K562 (cell line): ENCODE measurements at regions not wholly inside any gene's neighbourhood (a gene's known extent, or its start where the extent isn't known, plus 50 kb on each side); places are given as distances from the start of the nearest gene placed in this dataset.
A peak's percentile ranks its signal among the peaks of the same experiment; 100 is the strongest.

Source experiments
- CAMTA2 ChIP-seq: fragments of 250-450 bp; sonication (Bioruptor Pico); conservative IDR thresholded peaks from 2 replicates; pipeline ENCODE4 v1.5.1; 2022
- DIDO1 ChIP-seq: fragments of 450-650 bp; IDR thresholded peaks from 2 replicates; pipeline ENCODE4 v1.6.1; 2016; ENCODE audit warnings: low read depth, missing biosample characterization, missing genetic modification characterization
- PHB2 ChIP-seq: fragments of 450-650 bp; IDR thresholded peaks from 2 replicates; pipeline ENCODE4 v1.6.1; 2017; ENCODE audit warnings: low read depth
- POLR3G ChIP-seq: IDR thresholded peaks from 2 replicates; pipeline ENCODE4 v1.6.1; 2011; ENCODE audit not compliant: insufficient read length, insufficient replicate concordance; ENCODE audit errors: extremely low read depth
- RFX5 ChIP-seq: IDR thresholded peaks from 2 replicates; pipeline ENCODE4 v1.6.1; 2011; ENCODE audit warnings: low read depth, mild to moderate bottlenecking, improper control_type of control experiment, low read length
- SIN3B ChIP-seq: fragments of 450-650 bp; IDR thresholded peaks from 2 replicates; pipeline ENCODE4 v1.6.1; 2017; ENCODE audit warnings: low read depth, mild to moderate bottlenecking, moderate library complexity
- TEAD1 ChIP-seq, 2 experiments: fragments of 450-650 bp in 1 of 2; sonication (generic) in 1 of 2; formaldehyde crosslinking; IDR thresholded peaks; 2 replicates each; pipeline versions ENCODE4 v1.4.0 to v1.8.0; 2020 to 2022; ENCODE audit warnings: mild to moderate bottlenecking in 2 of 2, missing genetic modification reagents in 1 of 2
- WHSC1 ChIP-seq: IDR thresholded peaks from one replicate; pipeline ENCODE4 v1.6.1; 2012; ENCODE audit warnings: low read length, control low read depth, inconsistent platforms
- ZC3H4 ChIP-seq: sonication (generic); formaldehyde crosslinking; IDR thresholded peaks from 2 replicates; pipeline ENCODE4 v1.9.0; 2021; ENCODE audit warnings: missing genetic modification reagents, borderline replicate concordance
- ZNF212 ChIP-seq: fragments of 450-650 bp; formaldehyde crosslinking; IDR thresholded peaks from 2 replicates; pipeline ENCODE4 v1.4.0; 2020; ENCODE audit warnings: mild to moderate bottlenecking
- ZNF764 ChIP-seq: fragments of 250-450 bp; sonication (Bioruptor Pico); IDR thresholded peaks from 2 replicates; pipeline ENCODE4 v1.4.0; 2020; ENCODE audit warnings: low read depth, mild to moderate bottlenecking, moderate library complexity
- TF ChIP-seq, protein P1 (sequence below), 2 experiments: IDR thresholded peaks in 1 of 2; conservative IDR thresholded peaks in 1 of 2; 2 replicates each; pipeline ENCODE4 v1.6.1; 2016; ENCODE audit warnings: low read depth in 2 of 2, mild to moderate bottlenecking in 1 of 2, missing compliant biosample characterization in 1 of 2, missing genetic modification characterization in 1 of 2, moderate library complexity in 1 of 2
- TF ChIP-seq, protein P2 (sequence below): fragments of 450-650 bp; formaldehyde crosslinking; IDR thresholded peaks from 2 replicates; pipeline ENCODE4 v1.4.0; 2022; ENCODE audit warnings: missing genetic modification characterization
- TF ChIP-seq, protein P3 (sequence below): sonication (generic); formaldehyde crosslinking; IDR thresholded peaks from 2 replicates; pipeline ENCODE4 v1.8.0; 2022; ENCODE audit warnings: missing genetic modification reagents, mild to moderate bottlenecking, borderline replicate concordance
- TF ChIP-seq, protein P4 (sequence below): fragments of 150-350 bp; conservative IDR thresholded peaks from 2 replicates; pipeline ENCODE4 v1.6.1; 2014; ENCODE audit warnings: low read length
- TF ChIP-seq, protein P5 (sequence below): fragments of 450-650 bp; formaldehyde crosslinking; IDR thresholded peaks from 2 replicates; pipeline ENCODE4 v1.4.0; 2020; ENCODE audit warnings: mild to moderate bottlenecking, moderate library complexity

DNA sequence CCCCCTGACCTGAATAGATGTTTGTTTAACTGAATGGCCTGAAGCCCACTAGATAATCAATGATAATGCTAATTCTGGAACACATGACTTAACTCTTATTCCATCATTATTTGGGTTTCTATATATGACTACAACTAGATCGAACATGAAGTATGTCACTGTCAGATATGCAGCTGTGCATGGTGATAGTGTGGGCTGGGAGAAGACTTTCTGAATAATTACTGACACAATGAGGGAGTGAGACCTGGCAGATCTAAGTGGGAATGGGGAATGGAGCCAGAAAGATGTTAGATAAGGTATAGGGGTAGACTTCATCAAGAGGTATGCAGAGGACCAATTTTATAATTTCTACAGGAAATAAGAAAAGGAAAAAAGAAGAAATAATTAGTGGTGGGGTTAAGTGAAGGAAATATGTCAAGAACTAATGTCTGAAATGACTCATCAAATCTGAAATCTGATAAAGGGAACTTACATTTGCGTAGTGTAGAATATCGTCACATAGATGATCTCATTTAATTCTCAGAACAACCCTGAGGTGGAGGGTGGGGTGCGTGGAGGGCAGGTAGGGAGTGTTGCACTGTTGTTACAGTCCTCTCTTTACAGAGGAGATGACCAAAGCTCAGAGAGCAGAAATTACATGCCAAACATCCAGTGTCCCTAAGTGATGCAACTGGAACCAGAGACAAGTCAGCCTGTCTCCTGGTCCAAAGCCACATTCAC lies 68.2 kb upstream of the EED start (continued):
- TF ChIP-seq, protein P1, sequence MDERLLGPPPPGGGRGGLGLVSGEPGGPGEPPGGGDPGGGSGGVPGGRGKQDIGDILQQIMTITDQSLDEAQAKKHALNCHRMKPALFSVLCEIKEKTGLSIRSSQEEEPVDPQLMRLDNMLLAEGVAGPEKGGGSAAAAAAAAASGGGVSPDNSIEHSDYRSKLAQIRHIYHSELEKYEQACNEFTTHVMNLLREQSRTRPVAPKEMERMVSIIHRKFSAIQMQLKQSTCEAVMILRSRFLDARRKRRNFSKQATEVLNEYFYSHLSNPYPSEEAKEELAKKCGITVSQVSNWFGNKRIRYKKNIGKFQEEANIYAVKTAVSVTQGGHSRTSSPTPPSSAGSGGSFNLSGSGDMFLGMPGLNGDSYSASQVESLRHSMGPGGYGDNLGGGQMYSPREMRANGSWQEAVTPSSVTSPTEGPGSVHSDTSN (CRISPR knock-in tag; IDR thresholded peaks at IDR 0.05; ENCODE audit: low read depth), result no peak
- TF ChIP-seq, protein P1 (tag; conservative IDR thresholded peaks at IDR 0.05; ENCODE audit: low read depth), result peak; percentile 75
- TF ChIP-seq DIDO1 (no peak), SIN3B (no peak), ZNF212 (no peak), ZC3H4 (CRISPR knock-in tag) (no peak), CAMTA2 (CRISPR knock-in tag) (no peak), WHSC1 (no peak), PHB2 (peak; percentile 78), RFX5 (no peak), ZNF764 (CRISPR knock-in tag) (no peak), POLR3G (no peak), TEAD1 (CRISPR knock-in tag; IDR thresholded peaks at IDR 0.05) (peak in 1 of 2 experiments; percentile 73; a peak in 2 of 4 replicates)
- TF ChIP-seq, protein P2, sequence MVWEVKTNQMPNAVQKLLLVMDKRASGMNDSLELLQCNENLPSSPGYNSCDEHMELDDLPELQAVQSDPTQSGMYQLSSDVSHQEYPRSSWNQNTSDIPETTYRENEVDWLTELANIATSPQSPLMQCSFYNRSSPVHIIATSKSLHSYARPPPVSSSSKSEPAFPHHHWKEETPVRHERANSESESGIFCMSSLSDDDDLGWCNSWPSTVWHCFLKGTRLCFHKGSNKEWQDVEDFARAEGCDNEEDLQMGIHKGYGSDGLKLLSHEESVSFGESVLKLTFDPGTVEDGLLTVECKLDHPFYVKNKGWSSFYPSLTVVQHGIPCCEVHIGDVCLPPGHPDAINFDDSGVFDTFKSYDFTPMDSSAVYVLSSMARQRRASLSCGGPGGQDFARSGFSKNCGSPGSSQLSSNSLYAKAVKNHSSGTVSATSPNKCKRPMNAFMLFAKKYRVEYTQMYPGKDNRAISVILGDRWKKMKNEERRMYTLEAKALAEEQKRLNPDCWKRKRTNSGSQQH (CRISPR knock-in tag), result 0 out of 2 replicates have a peak, but pooled peaks have one; percentile 53
- TF ChIP-seq, protein P3, sequence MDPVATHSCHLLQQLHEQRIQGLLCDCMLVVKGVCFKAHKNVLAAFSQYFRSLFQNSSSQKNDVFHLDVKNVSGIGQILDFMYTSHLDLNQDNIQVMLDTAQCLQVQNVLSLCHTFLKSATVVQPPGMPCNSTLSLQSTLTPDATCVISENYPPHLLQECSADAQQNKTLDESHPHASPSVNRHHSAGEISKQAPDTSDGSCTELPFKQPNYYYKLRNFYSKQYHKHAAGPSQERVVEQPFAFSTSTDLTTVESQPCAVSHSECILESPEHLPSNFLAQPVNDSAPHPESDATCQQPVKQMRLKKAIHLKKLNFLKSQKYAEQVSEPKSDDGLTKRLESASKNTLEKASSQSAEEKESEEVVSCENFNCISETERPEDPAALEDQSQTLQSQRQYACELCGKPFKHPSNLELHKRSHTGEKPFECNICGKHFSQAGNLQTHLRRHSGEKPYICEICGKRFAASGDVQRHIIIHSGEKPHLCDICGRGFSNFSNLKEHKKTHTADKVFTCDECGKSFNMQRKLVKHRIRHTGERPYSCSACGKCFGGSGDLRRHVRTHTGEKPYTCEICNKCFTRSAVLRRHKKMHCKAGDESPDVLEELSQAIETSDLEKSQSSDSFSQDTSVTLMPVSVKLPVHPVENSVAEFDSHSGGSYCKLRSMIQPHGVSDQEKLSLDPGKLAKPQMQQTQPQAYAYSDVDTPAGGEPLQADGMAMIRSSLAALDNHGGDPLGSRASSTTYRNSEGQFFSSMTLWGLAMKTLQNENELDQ (CRISPR knock-in tag), result no peak
- TF ChIP-seq, protein P4, sequence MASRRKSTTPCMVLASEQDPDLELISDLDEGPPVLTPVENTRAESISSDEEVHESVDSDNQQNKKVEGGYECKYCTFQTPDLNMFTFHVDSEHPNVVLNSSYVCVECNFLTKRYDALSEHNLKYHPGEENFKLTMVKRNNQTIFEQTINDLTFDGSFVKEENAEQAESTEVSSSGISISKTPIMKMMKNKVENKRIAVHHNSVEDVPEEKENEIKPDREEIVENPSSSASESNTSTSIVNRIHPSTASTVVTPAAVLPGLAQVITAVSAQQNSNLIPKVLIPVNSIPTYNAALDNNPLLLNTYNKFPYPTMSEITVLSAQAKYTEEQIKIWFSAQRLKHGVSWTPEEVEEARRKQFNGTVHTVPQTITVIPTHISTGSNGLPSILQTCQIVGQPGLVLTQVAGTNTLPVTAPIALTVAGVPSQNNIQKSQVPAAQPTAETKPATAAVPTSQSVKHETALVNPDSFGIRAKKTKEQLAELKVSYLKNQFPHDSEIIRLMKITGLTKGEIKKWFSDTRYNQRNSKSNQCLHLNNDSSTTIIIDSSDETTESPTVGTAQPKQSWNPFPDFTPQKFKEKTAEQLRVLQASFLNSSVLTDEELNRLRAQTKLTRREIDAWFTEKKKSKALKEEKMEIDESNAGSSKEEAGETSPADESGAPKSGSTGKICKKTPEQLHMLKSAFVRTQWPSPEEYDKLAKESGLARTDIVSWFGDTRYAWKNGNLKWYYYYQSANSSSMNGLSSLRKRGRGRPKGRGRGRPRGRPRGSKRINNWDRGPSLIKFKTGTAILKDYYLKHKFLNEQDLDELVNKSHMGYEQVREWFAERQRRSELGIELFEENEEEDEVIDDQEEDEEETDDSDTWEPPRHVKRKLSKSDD, result no peak
- TF ChIP-seq, protein P5, sequence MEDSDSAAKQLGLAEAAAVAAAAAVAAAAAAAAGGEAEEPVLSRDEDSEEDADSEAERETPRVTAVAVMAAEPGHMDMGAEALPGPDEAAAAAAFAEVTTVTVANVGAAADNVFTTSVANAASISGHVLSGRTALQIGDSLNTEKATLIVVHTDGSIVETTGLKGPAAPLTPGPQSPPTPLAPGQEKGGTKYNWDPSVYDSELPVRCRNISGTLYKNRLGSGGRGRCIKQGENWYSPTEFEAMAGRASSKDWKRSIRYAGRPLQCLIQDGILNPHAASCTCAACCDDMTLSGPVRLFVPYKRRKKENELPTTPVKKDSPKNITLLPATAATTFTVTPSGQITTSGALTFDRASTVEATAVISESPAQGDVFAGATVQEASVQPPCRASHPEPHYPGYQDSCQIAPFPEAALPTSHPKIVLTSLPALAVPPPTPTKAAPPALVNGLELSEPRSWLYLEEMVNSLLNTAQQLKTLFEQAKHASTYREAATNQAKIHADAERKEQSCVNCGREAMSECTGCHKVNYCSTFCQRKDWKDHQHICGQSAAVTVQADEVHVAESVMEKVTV (CRISPR knock-in tag), result 0 out of 2 replicates have a peak, but pooled peaks have one; percentile 17
